ENCODE measurements at regions not wholly inside any gene's neighbourhood (a gene's known extent, or its start where the extent isn't known, plus 50 kb on each side); places are given as distances from the start of the nearest gene placed in this dataset.

DNA sequence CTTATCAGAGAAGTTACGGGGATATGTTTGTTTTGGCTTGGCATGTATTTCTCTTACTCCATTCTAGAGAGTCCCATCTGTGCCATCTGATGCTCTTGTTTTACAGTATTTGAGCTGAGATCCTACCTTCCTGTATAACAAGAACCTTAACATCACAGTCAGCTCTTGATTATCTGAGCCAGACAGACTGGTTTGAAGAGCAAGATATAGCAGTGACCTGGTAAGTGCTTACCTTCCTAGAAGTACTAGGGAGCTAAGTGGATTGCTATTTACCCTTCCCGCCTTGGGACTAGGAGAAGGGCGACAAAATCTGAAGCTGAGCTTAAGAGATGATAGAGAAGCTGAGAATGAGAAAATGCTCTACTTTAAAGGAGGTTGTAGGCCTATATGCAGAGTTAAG lies 235.3 kb downstream of the CSNK2A3 start:
- no peaks in the 10 kb centered on the region for H3K9me3 ChIP-seq (ENCODE audit: insufficient read depth, low read depth, low read length)
- H3K27ac ChIP-seq (ENCODE audit: low read depth, low read length), result no peak overlapping the region
- H4K8ac ChIP-seq (ENCODE audit: low read depth, low read length), result no peak overlapping the region
- no peak overlapping the region for H3K4me2 ChIP-seq (ENCODE audit: low read length)
- no peak overlapping the region for H4K91ac ChIP-seq (ENCODE audit: low read depth, low read length)
- H3K79me2 ChIP-seq (ENCODE audit: control insufficient read depth, insufficient read depth, low read length, poor library complexity), result no peaks in the 10 kb centered on the region
- H2AK5ac ChIP-seq (ENCODE audit: low read length), result no peak overlapping the region
- H2AFZ ChIP-seq (ENCODE audit: insufficient read depth, low read length, poor library complexity), result no peak overlapping the region
- no peaks in the 10 kb centered on the region for H3K79me1 ChIP-seq (ENCODE audit: low read length)
- no peak overlapping the region for H2BK5ac ChIP-seq (ENCODE audit: low read depth, low read length, poor library complexity)
- DNase-seq, result peak in 1 of 2 donors; percentile 10
- H3K18ac ChIP-seq (ENCODE audit: low read length), result no peak overlapping the region
- no peak overlapping the region for H3K14ac ChIP-seq (ENCODE audit: low read length)
- no peak overlapping the region for H3K4me3 ChIP-seq (ENCODE audit: low read depth, low read length)
- H3K23ac ChIP-seq (ENCODE audit: low read length), result no peak overlapping the region
- H3K9ac ChIP-seq (ENCODE audit: low read length), result no peak overlapping the region
- peaks cover 3 to 4% of the 10 kb centered on the region in 2 experiments for H3K4me1 ChIP-seq (ENCODE audit: control insufficient read depth in 1 of 2, insufficient read depth in 2 of 2, low read length in 2 of 2)
- no peak overlapping the region for H3K4ac ChIP-seq (ENCODE audit: low read depth, low read length)
- H3K27me3 ChIP-seq (ENCODE audit: insufficient read depth, low read length), result no peaks in the 10 kb centered on the region
- H4K12ac ChIP-seq (ENCODE audit: low read depth, low read length), result no peak overlapping the region
- no peak overlapping the region for H2BK120ac ChIP-seq (ENCODE audit: insufficient read depth, low read length, poor library complexity)
- no peak overlapping the region for H2BK12ac ChIP-seq (ENCODE audit: low read length)
- H3K36me3 ChIP-seq (ENCODE audit: control insufficient read depth in 1 of 2, insufficient read depth in 2 of 2, low read length in 2 of 2), result no peaks in the 10 kb centered on the region
- WGBS (ENCODE audit: extremely low coverage, insufficient coverage, insufficient read length), result no CpG with 5 or more reads among the region's 3 CpGs

DNA sequence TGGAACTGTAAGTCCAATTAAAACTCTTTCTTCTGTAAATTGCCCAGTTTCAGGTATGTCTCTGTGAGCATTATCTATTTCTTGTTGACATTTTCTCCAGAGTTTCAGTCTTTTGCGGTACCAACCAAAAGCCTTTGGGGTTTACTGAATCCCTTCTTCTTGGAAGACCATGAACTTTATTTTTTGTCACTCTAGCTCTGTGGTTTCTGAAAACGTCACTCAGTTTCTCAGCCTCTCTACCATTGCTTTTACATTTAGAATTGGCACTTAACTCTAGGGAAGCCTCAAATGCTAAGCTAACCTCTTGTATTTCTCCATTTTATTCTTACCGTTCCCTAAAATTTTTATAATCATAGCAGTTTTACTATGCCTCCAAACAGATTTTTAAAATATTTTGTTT lies 237.6 kb downstream of the CSNK2A3 start:
- H3K4ac ChIP-seq (ENCODE audit: low read depth, low read length), result no peak overlapping the region
- no peak overlapping the region for H3K23ac ChIP-seq (ENCODE audit: low read length)
- no peaks in the 10 kb centered on the region for H3K79me1 ChIP-seq (ENCODE audit: low read length)
- no peaks in the 10 kb centered on the region for H3K4me1 ChIP-seq (ENCODE audit: control insufficient read depth in 1 of 2, insufficient read depth in 2 of 2, low read length in 2 of 2)
- WGBS (ENCODE audit: extremely low coverage, insufficient coverage, insufficient read length), result 100% methylated on average over 1 of the region's 3 CpGs
- no peak overlapping the region for H3K4me3 ChIP-seq (ENCODE audit: low read depth, low read length)
- H4K8ac ChIP-seq (ENCODE audit: low read depth, low read length), result no peak overlapping the region
- H4K12ac ChIP-seq (ENCODE audit: low read depth, low read length), result no peak overlapping the region
- H3K18ac ChIP-seq (ENCODE audit: low read length), result no peak overlapping the region
- no peak overlapping the region for H4K91ac ChIP-seq (ENCODE audit: low read depth, low read length)
- H2BK120ac ChIP-seq (ENCODE audit: insufficient read depth, low read length, poor library complexity), result no peak overlapping the region
- H3K9ac ChIP-seq (ENCODE audit: low read length), result no peak overlapping the region
- no peak overlapping the region for H3K27ac ChIP-seq (ENCODE audit: low read depth, low read length)
- no peak overlapping the region for H2BK12ac ChIP-seq (ENCODE audit: low read length)
- H3K4me2 ChIP-seq (ENCODE audit: low read length), result no peak overlapping the region
- no peaks in the 10 kb centered on the region for H3K36me3 ChIP-seq (ENCODE audit: control insufficient read depth in 1 of 2, insufficient read depth in 2 of 2, low read length in 2 of 2)
- H3K79me2 ChIP-seq (ENCODE audit: control insufficient read depth, insufficient read depth, low read length, poor library complexity), result no peaks in the 10 kb centered on the region
- no peak overlapping the region for H2AFZ ChIP-seq (ENCODE audit: insufficient read depth, low read length, poor library complexity)
- H2AK5ac ChIP-seq (ENCODE audit: low read length), result no peak overlapping the region
- H2BK5ac ChIP-seq (ENCODE audit: low read depth, low read length, poor library complexity), result no peak overlapping the region
- H3K9me3 ChIP-seq (ENCODE audit: insufficient read depth, low read depth, low read length), result no peaks in the 10 kb centered on the region
- no peaks in the 10 kb centered on the region for H3K27me3 ChIP-seq (ENCODE audit: insufficient read depth, low read length)
- DNase-seq, result no peak
- H3K14ac ChIP-seq (ENCODE audit: low read length), result no peak overlapping the region

DNA sequence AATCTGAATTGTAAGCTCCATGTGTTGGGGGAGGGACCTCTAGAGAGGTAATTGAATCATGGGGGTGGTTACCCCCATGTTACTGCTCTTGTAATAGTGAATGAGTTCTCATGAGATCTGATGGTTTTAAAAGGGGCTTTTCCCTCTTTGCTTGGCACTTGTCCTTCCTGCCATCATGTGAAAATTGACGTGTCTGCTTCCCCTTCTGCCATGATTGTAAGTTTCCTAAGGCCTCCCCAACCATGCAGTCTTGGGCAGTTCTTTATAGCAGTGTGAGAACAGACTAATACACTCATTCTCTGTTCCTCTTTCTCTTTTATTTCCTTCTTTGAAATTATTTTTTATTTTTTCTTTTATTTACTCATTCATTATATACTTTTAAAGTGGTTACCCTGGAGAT lies 239.4 kb downstream of the CSNK2A3 start:
- no peaks in the 10 kb centered on the region for H3K79me2 ChIP-seq (ENCODE audit: control insufficient read depth, insufficient read depth, low read length, poor library complexity)
- H3K4ac ChIP-seq (ENCODE audit: low read depth, low read length), result no peak overlapping the region
- no peak overlapping the region for H3K4me3 ChIP-seq (ENCODE audit: low read depth, low read length)
- H2BK12ac ChIP-seq (ENCODE audit: low read length), result no peak overlapping the region
- no peak overlapping the region for H4K12ac ChIP-seq (ENCODE audit: low read depth, low read length)
- no peak overlapping the region for H3K14ac ChIP-seq (ENCODE audit: low read length)
- no peak overlapping the region for H2AFZ ChIP-seq (ENCODE audit: insufficient read depth, low read length, poor library complexity)
- no peaks in the 10 kb centered on the region for H3K4me1 ChIP-seq (ENCODE audit: control insufficient read depth in 1 of 2, insufficient read depth in 2 of 2, low read length in 2 of 2)
- no peak overlapping the region for H2BK120ac ChIP-seq (ENCODE audit: insufficient read depth, low read length, poor library complexity)
- H4K91ac ChIP-seq (ENCODE audit: low read depth, low read length), result no peak overlapping the region
- WGBS (ENCODE audit: extremely low coverage, insufficient coverage, insufficient read length), result no CpG with 5 or more reads among the region's 1 CpG
- no peak overlapping the region for H3K9ac ChIP-seq (ENCODE audit: low read length)
- DNase-seq, result no peak
- no peaks in the 10 kb centered on the region for H3K9me3 ChIP-seq (ENCODE audit: insufficient read depth, low read depth, low read length)
- no peak overlapping the region for H3K23ac ChIP-seq (ENCODE audit: low read length)
- H3K79me1 ChIP-seq (ENCODE audit: low read length), result no peaks in the 10 kb centered on the region
- no peak overlapping the region for H3K18ac ChIP-seq (ENCODE audit: low read length)
- no peak overlapping the region for H3K27ac ChIP-seq (ENCODE audit: low read depth, low read length)
- no peak overlapping the region for H3K4me2 ChIP-seq (ENCODE audit: low read length)
- no peaks in the 10 kb centered on the region for H3K36me3 ChIP-seq (ENCODE audit: control insufficient read depth in 1 of 2, insufficient read depth in 2 of 2, low read length in 2 of 2)
- H2AK5ac ChIP-seq (ENCODE audit: low read length), result no peak overlapping the region
- no peak overlapping the region for H4K8ac ChIP-seq (ENCODE audit: low read depth, low read length)
- no peak overlapping the region for H2BK5ac ChIP-seq (ENCODE audit: low read depth, low read length, poor library complexity)
- H3K27me3 ChIP-seq (ENCODE audit: insufficient read depth, low read length), result no peaks in the 10 kb centered on the region

DNA sequence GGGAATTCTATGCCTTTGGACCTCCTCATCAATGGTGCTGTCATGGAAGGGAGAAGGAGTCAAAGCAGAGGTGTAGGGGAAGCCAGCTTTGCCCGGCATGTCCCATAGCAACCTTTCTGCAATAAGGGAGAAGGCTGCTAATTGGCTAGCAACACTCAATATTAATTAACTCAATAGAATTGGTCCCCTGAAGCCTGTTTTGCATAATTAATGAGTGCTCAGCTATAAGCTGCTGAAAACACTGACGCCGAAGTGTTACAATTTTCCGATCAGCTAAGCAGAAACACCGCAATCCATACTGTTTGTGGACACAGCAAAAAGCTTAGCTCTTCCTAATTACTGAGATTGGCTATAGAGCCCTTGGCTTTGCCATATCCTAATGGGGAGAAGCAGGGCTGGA lies 245.0 kb downstream of the CSNK2A3 start:
- H3K9me3 ChIP-seq (ENCODE audit: insufficient read depth, low read depth, low read length), result no peaks in the 10 kb centered on the region
- no peak overlapping the region for H2BK5ac ChIP-seq (ENCODE audit: low read depth, low read length, poor library complexity)

More for the DNA sequence above, 245.0 kb downstream of the CSNK2A3 start:
- H3K79me2 ChIP-seq (ENCODE audit: control insufficient read depth, insufficient read depth, low read length, poor library complexity), result no peaks in the 10 kb centered on the region
- H3K27me3 ChIP-seq (ENCODE audit: insufficient read depth, low read length), result no peaks in the 10 kb centered on the region
- H2BK12ac ChIP-seq (ENCODE audit: low read length), result no peak overlapping the region
- no peak overlapping the region for H3K9ac ChIP-seq (ENCODE audit: low read length)
- no peak overlapping the region for H3K4ac ChIP-seq (ENCODE audit: low read depth, low read length)
- H3K4me2 ChIP-seq (ENCODE audit: low read length), result no peak overlapping the region
- DNase-seq, result no peak
- H2AK5ac ChIP-seq (ENCODE audit: low read length), result no peak overlapping the region
- H3K36me3 ChIP-seq (ENCODE audit: control insufficient read depth in 1 of 2, insufficient read depth in 2 of 2, low read length in 2 of 2), result no peaks in the 10 kb centered on the region
- H3K27ac ChIP-seq (ENCODE audit: low read depth, low read length), result no peak overlapping the region
- H3K14ac ChIP-seq (ENCODE audit: low read length), result no peak overlapping the region
- H3K4me1 ChIP-seq (ENCODE audit: control insufficient read depth in 1 of 2, insufficient read depth in 2 of 2, low read length in 2 of 2), result peaks cover 0 to 2% of the 10 kb centered on the region in 2 experiments
- H3K79me1 ChIP-seq (ENCODE audit: low read length), result no peaks in the 10 kb centered on the region
- H3K23ac ChIP-seq (ENCODE audit: low read length), result no peak overlapping the region
- H3K4me3 ChIP-seq (ENCODE audit: low read depth, low read length), result no peak overlapping the region
- H4K12ac ChIP-seq (ENCODE audit: low read depth, low read length), result no peak overlapping the region
- no peak overlapping the region for H4K8ac ChIP-seq (ENCODE audit: low read depth, low read length)
- no peak overlapping the region for H4K91ac ChIP-seq (ENCODE audit: low read depth, low read length)
- no peak overlapping the region for H3K18ac ChIP-seq (ENCODE audit: low read length)
- H2AFZ ChIP-seq (ENCODE audit: insufficient read depth, low read length, poor library complexity), result no peak overlapping the region
- WGBS (ENCODE audit: extremely low coverage, insufficient coverage, insufficient read length), result no CpG with 5 or more reads among the region's 5 CpGs
- no peak overlapping the region for H2BK120ac ChIP-seq (ENCODE audit: insufficient read depth, low read length, poor library complexity)

Measured in trophoblast cell (in vitro differentiated cells and primary cell).